Activated naive CD4-positive, alpha-beta T cell treated with Interleukin-2 at 50 U/mL for 16 hours (primary cell): ENCODE measurements at regions not wholly inside any gene's neighbourhood (a gene's known extent, or its start where the extent isn't known, plus 50 kb on each side); places are given as distances from the start of the nearest gene placed in this dataset.
"Not testable (repeated sequence)": the region's sequence is repeated elsewhere in the genome, so short reads cannot be mapped to it uniquely, and the experiment has no call there.

ENCODE experiments used
- DNase-seq: peaks from one replicate; pipeline ENCODE4 v3.0.0-alpha.2; 2020

- no peak for DNase-seq
Observed at GRCh38 chr17:13204607-13205237, 186.9 kb upstream of the ELAC2 start.

GRCh38 chr17:13202835-13203234 is 185.0 kb upstream of the ELAC2 start:
- no peak for DNase-seq

GRCh38 chr17:13200671-13201070 is 182.8 kb upstream of the ELAC2 start:
- no peak for DNase-seq

GRCh38 chr17:13199425-13199824 is 181.6 kb upstream of the ELAC2 start:
- DNase-seq: no peak

- no peak for DNase-seq
Observed at GRCh38 chr17:13197586-13197985, 179.8 kb upstream of the ELAC2 start.

GRCh38 chr17:13194887-13195286 is 177.1 kb upstream of the ELAC2 start:
- no peak for DNase-seq

DNA sequence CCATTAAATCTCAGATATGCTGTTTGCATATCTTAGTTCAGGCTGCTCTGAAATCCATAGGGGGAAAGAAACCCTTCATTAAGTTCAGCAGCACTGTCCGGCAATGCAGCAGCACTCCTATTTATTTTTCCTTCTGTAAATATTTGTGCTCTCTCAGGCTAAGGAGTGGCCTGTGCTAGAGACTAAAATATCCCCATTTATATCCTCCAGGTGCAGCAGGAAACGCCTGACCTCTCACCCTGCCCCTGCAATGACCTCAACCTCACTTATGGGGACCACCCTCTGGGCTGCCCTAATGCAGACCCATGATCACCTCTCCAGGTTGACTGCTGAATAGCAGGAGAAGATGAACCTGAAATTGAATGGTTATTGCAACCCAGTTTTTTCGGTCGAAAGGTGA is 165.0 kb upstream of the ELAC2 start:
- DNase-seq: no peak

- no peak for DNase-seq
Observed at GRCh38 chr17:13182450-13182849, 164.6 kb upstream of the ELAC2 start.

DNA sequence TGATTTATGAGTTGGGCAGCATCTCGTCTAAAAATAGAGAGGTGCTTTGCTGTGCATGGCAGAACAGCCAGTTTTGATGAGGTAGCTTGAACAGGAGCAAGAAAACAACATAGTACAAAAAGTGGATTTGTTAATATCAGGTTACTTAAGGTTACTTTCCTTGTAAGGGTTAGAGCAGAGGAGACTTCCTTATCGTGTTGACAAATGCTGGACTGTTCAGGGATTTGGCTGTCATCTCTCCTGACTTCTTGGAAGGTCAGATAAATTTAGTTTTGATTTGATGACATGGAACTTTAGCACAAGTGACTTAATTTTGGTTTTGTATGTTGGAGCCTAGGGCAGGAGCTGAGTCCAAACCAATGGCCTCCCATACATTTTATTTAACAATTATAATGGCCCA is 163.9 kb upstream of the ELAC2 start:
- no peak for DNase-seq

GRCh38 chr17:13176436-13176835 is 158.6 kb upstream of the ELAC2 start:
- DNase-seq: no peak

DNA sequence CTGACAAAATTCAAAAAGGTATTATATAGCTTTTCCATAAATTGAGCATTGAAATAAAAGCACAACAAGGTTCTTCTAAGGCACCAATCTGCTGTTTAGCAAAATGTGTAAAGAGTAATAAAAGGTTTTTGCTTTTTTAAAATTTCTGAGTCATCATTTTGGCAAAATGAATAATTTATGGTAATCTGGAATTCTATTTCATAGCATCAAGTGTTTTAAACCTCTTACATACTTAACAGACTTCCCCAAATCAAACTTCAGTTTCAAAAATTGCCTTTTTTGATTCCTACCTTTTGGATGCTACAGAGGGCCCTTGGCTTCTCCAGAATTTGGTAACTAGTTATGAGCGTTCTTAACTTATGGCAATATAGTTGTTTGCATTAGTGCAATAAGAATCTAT is 154.0 kb upstream of the ELAC2 start:
- DNase-seq: no peak

- no peak for DNase-seq
Observed at GRCh38 chr17:13162361-13162760, 144.5 kb upstream of the ELAC2 start.

- DNase-seq: no peak
Observed at GRCh38 chr17:13160790-13161189, 143.0 kb upstream of the ELAC2 start.

GRCh38 chr17:13160296-13160695 is 142.5 kb upstream of the ELAC2 start:
- no peak for DNase-seq

GRCh38 chr17:13158494-13159240 is 140.8 kb upstream of the ELAC2 start:
- DNase-seq: no peak

- DNase-seq: no peak
Observed at GRCh38 chr17:13157656-13158055, 139.8 kb upstream of the ELAC2 start.

DNA sequence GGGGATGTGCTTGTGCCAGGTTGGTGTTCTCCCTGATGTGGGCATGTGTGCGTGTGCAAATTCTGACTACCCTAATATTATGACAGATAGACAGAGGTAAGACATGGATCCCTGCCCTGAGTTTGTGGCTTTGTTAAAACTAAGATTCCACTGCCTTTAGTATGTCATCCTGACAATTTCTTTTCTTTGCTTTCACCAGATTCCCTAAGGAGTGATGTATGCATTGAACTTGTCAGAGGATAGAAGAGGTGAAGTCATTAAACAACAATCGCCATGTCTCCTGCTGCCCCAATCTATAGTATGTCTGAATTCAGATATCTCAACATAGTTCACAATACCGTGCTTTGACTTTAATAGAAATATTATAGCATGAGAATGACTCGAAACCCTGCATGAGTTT is 137.1 kb upstream of the ELAC2 start:
- DNase-seq: no peak

GRCh38 chr17:13154398-13154797 is 136.6 kb upstream of the ELAC2 start:
- no peak for DNase-seq

DNA sequence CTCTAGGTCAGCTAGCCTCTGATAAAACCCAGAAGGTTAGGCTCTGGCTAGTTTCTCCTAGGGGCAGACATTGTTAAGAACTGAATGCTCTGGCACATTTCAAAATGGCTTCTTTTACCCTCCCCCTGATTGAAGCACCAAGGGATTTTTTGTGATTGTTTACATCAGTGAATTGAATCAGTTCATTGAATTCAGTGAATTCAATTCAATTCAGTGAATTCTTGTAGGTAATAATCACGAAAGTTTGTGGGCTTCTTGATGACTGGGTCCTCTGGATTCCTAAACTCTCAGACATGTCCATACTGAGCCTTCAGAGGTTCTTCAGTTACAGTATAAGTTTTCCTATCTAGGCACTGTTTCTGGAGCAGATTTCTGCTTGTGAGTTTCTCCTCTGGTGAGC is 135.2 kb upstream of the ELAC2 start:
- no peak for DNase-seq

- no peak for DNase-seq
Observed at GRCh38 chr17:13152501-13152900, 134.7 kb upstream of the ELAC2 start.

- DNase-seq: not testable (repeated sequence)
Observed at GRCh38 chr17:13150738-13151137, 132.9 kb upstream of the ELAC2 start.

GRCh38 chr17:13143001-13143400 is 125.2 kb upstream of the ELAC2 start:
- no peak for DNase-seq

DNA sequence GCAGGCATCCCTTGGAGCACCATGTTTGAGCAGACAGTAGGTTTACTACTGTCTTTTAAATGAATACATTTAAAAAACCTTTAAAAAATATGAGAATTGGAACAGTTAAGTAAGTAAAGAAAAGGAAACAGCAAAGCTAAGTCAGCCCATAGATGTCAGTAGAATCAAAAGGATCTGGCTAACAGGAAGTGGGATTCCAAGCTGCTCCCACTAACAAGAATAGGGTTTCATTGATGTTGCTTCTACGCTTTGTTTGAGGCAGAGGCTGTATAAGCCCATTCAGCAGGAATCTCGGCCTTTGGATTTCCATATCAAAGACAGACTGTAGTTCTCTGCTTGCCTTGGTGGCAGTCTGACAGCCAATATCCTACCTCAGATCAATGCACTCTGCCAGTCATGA is 122.9 kb upstream of the ELAC2 start:
- no peak for DNase-seq

GRCh38 chr17:13135506-13135905 is 117.7 kb upstream of the ELAC2 start:
- no peak for DNase-seq

DNA sequence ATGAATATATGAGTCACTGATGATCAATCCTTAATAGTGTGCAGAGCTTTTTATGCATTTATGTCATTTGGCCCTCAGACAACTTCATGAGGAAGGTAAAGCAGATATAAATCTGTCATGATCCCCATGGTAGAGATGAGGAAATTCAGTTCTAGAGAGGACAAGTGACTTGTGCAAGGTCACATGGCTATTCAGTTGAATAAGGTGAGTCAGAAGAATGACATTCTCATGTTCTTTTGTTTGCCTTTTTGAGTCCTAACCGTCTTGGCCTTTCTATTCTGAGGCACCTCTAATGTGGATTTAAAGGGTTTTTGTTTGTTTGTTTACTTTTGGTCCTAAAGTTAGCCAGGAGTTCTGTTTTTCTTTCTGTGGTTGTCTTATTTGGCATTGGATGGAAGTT is 116.2 kb upstream of the ELAC2 start:
- DNase-seq: no peak
